ENCODE measurements at regions not wholly inside any gene's neighbourhood (a gene's known extent, or its start where the extent isn't known, plus 50 kb on each side); places are given as distances from the start of the nearest gene placed in this dataset.

DNA sequence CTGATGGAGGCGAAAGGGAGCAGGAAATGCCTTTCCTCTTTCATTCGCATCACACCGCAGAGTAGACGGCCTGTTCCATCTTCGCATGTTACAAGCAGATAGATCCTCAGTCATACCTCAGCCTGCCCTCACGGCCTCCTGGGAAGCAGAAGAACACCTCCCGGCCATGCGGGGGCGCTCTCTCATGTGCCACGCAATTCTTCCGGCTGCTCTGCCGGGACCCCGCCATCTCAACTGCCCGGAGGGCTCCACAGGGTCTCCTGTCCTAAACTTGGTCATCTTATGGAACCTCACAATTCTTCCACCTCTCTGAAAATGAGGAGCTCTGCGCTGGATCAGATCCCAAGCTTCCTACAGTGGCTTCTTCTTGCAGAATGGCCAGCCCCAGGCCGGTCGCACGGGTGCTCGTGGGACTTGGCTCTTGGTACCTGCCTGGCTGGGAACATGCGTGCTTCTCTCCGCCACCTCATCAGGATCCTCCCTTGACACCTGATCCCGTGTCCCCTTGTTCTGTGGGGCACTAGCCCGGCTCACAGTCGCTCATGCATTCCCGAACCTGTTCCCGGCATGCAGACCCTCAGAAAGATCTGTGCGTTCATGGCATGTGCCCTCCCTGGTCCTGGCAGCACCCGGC lies 262.8 kb upstream of the SHH start:
- TF ChIP-seq, protein P1, sequence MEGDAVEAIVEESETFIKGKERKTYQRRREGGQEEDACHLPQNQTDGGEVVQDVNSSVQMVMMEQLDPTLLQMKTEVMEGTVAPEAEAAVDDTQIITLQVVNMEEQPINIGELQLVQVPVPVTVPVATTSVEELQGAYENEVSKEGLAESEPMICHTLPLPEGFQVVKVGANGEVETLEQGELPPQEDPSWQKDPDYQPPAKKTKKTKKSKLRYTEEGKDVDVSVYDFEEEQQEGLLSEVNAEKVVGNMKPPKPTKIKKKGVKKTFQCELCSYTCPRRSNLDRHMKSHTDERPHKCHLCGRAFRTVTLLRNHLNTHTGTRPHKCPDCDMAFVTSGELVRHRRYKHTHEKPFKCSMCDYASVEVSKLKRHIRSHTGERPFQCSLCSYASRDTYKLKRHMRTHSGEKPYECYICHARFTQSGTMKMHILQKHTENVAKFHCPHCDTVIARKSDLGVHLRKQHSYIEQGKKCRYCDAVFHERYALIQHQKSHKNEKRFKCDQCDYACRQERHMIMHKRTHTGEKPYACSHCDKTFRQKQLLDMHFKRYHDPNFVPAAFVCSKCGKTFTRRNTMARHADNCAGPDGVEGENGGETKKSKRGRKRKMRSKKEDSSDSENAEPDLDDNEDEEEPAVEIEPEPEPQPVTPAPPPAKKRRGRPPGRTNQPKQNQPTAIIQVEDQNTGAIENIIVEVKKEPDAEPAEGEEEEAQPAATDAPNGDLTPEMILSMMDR (conservative IDR thresholded peaks at IDR 0.05 in 1 of 2, IDR thresholded peaks at IDR 0.05 in 1 of 2; ENCODE audit: extremely low read depth in 1 of 2, insufficient read depth in 1 of 2, low read depth in 1 of 2, low read length in 2 of 2): no peak
- no peak for TF ChIP-seq EZH2 (IDR thresholded peaks at IDR 0.05; ENCODE audit: borderline replicate concordance, low read length)

Measured in mammary epithelial cell (primary cell).